GM23248 (cell line): ENCODE measurements at regions not wholly inside any gene's neighbourhood (a gene's known extent, or its start where the extent isn't known, plus 50 kb on each side); places are given as distances from the start of the nearest gene placed in this dataset.

ENCODE experiments used
- DNase-seq: peaks from one replicate; pipeline ENCODE4 v3.0.0-alpha.2; 2015
- H2AFZ ChIP-seq: fragments of 200-600 bp; sonication (generic); 2 replicates; pipeline ENCODE4 v1.6.1; 2016; ENCODE audit warnings: antibody characterized with exemption
- H3F3A ChIP-seq: fragments of 200-600 bp; sonication (generic); 2 replicates; pipeline ENCODE4 v1.6.1; 2016; ENCODE audit warnings: mild to moderate bottlenecking, antibody characterized with exemption, mixed run types; ENCODE audit not compliant: insufficient read depth
- H3K27ac ChIP-seq: fragments of 200-600 bp; sonication (generic); 2 replicates; pipeline ENCODE4 v1.5.1; 2016; ENCODE audit warnings: mild to moderate bottlenecking
- H3K27me3 ChIP-seq: fragments of 200-600 bp; sonication (generic); replicated peaks from 2 replicates; pipeline ENCODE4 v1.6.1; 2016; ENCODE audit warnings: mild to moderate bottlenecking; ENCODE audit not compliant: insufficient read depth
- H3K36me3 ChIP-seq: fragments of 200-600 bp; sonication (generic); 2 replicates; pipeline ENCODE4 v1.6.1; 2016; ENCODE audit warnings: low read depth, mild to moderate bottlenecking
- H3K4me1 ChIP-seq: fragments of 200-600 bp; sonication (generic); 2 replicates; pipeline ENCODE4 v1.6.1; 2016; ENCODE audit warnings: mild to moderate bottlenecking; ENCODE audit not compliant: insufficient read depth
- H3K4me2 ChIP-seq: fragments of 200-600 bp; sonication (generic); one replicate; pipeline ENCODE4 v1.6.1; 2016; ENCODE audit warnings: mild to moderate bottlenecking; ENCODE audit not compliant: unreplicated experiment
- H3K4me3 ChIP-seq: fragments of 200-600 bp; sonication (generic); 2 replicates; pipeline ENCODE4 v1.5.1; 2016; ENCODE audit warnings: mild to moderate bottlenecking
- H3K79me2 ChIP-seq: fragments of 200-600 bp; sonication (generic); 2 replicates; pipeline ENCODE4 v1.6.1; 2016; ENCODE audit warnings: mild to moderate bottlenecking; ENCODE audit not compliant: insufficient read depth
- H3K9ac ChIP-seq: fragments of 200-600 bp; sonication (generic); 2 replicates; pipeline ENCODE4 v1.6.1; 2016; ENCODE audit warnings: mild to moderate bottlenecking
- H3K9me2 ChIP-seq: fragments of 200-600 bp; sonication (generic); 2 replicates; pipeline ENCODE4 v1.6.1; 2016; ENCODE audit warnings: mixed run types, mild to moderate bottlenecking, moderate library complexity; ENCODE audit not compliant: insufficient read depth
- H3K9me3 ChIP-seq: fragments of 200-600 bp; sonication (generic); one replicate; pipeline ENCODE4 v1.6.1; 2017; ENCODE audit warnings: low read depth
- H4K20me1 ChIP-seq: fragments of 200-600 bp; sonication (generic); 2 replicates; pipeline ENCODE4 v1.6.0; 2016; ENCODE audit not compliant: insufficient read depth
- EZH2 ChIP-seq: fragments of 200-600 bp; sonication (generic); IDR thresholded peaks from 2 replicates; pipeline ENCODE4 v1.6.1; 2018; ENCODE audit warnings: antibody characterized with exemption, mild to moderate bottlenecking; ENCODE audit not compliant: insufficient read depth, poor library complexity, severe bottlenecking
- EZH2phosphoT487 ChIP-seq: fragments of 200-600 bp; sonication (generic); IDR thresholded peaks from 2 replicates; pipeline ENCODE4 v1.6.1; 2018; ENCODE audit warnings: antibody characterized with exemption, moderate library complexity, mild to moderate bottlenecking, low read depth; ENCODE audit not compliant: insufficient read depth
- WGBS, 2 experiments: methylation state at CpG; one replicate each; pipeline ENCODE4 v1.1.6; 2015 to 2017; ENCODE audit warnings: low lambda C conversion rate in 2 of 2, low coverage in 1 of 2; ENCODE audit errors: missing lambda C conversion rate in 2 of 2; 5-methylcytosine and 5-hydroxymethylcytosine counted together
- in situ Hi-C: fragments of 300-500 bp; cut with MboI; formaldehyde crosslinking; loops from 2 replicates; pipeline ENCODE4 v1.15.0; 2020

DNA sequence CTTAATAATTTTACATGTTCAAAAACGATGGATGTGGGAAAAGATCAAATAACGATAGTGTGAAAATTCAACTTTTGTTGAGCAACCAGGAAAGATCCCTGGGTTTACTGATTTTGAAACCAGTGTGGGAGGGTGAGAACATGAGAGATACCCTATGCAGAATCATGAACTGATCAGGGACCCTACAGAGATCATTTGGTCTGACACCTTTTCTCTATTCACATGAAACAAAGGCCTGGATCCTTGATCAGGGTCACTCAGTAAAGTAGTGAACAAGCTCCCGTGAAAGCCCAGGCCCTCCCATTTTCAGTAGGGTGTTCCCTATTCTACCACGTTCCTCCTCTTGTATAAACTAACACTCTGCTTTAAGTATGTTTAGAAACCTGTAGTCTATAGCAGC lies 60.5 kb upstream of the DUSP22 start:
- H3K4me1 ChIP-seq = no peaks in the 10 kb centered on the region
- H3K36me3 ChIP-seq = no peaks in the 10 kb centered on the region
- no peaks in the 10 kb centered on the region for H3K79me2 ChIP-seq
- H3K4me3 ChIP-seq = no peak overlapping the region
- WGBS, 2 experiments = 66 to 80% methylated on average over 4 of the region's 4 CpGs
- H2AFZ ChIP-seq = no peak overlapping the region
- H4K20me1 ChIP-seq = no peaks in the 10 kb centered on the region
- H3K27me3 ChIP-seq = no peaks in the 10 kb centered on the region; the same call in 1 of the 2 replicates
- H3K9ac ChIP-seq = no peak overlapping the region
- in situ Hi-C loops = no loop called here
- H3K9me3 ChIP-seq = no peaks in the 10 kb centered on the region
- no peaks in the 10 kb centered on the region for H3K9me2 ChIP-seq
- TF ChIP-seq EZH2phosphoT487 (no peak), EZH2 (no peak)
- no peak overlapping the region for H3K4me2 ChIP-seq
- H3F3A ChIP-seq = no peaks in the 10 kb centered on the region
- H3K27ac ChIP-seq = no peak overlapping the region
- DNase-seq = no peak

DNA sequence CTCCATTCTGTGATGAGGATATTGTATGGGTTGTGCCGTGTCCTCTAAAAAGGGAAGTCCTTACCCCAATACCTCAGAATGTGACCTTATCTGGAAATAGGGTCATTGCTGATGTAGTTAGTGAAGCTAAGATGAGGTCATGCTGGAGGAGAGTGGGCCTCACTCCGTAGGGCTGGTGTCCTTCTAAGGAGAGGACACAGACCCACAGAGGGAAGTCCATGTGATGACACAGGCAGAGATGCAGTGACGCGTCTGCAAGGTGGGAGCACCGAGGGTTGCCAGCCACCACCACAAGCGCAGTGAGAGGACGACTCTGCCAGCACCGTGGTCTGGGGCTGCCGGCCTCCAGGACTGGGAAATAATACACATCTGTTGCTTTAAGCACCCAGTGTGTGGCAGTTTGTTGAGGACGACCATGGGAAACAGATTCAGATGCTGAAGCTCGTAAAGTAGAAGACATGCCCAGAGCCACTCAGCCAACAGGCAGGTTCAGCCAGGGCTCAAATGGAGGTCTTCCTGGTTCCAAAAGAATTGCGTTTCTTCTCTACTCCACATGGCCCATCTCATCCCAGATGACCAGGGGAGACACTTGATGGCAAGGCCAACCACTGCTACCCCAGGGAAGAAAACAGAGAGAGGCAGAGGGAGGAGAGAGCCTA lies 59.2 kb upstream of the DUSP22 start:
- no peaks in the 10 kb centered on the region for H4K20me1 ChIP-seq
- no peaks in the 10 kb centered on the region for H3K4me1 ChIP-seq
- no peaks in the 10 kb centered on the region for H3K9me2 ChIP-seq
- no peak for DNase-seq
- no peaks in the 10 kb centered on the region for H3F3A ChIP-seq
- H3K4me2 ChIP-seq = no peak overlapping the region
- H3K9ac ChIP-seq = no peak overlapping the region
- no peaks in the 10 kb centered on the region for H3K36me3 ChIP-seq
- no peaks in the 10 kb centered on the region for H3K9me3 ChIP-seq
- in situ Hi-C loops = no loop called here
- H3K27me3 ChIP-seq = no peaks in the 10 kb centered on the region
- H3K79me2 ChIP-seq = no peaks in the 10 kb centered on the region
- no peak overlapping the region for H3K27ac ChIP-seq
- WGBS, 2 experiments = 67 to 70% methylated on average over 12 of the region's 12 CpGs
- no peak overlapping the region for H2AFZ ChIP-seq
- no peak for TF ChIP-seq EZH2
- TF ChIP-seq EZH2phosphoT487 = no peak
- H3K4me3 ChIP-seq = no peak overlapping the region

DNA sequence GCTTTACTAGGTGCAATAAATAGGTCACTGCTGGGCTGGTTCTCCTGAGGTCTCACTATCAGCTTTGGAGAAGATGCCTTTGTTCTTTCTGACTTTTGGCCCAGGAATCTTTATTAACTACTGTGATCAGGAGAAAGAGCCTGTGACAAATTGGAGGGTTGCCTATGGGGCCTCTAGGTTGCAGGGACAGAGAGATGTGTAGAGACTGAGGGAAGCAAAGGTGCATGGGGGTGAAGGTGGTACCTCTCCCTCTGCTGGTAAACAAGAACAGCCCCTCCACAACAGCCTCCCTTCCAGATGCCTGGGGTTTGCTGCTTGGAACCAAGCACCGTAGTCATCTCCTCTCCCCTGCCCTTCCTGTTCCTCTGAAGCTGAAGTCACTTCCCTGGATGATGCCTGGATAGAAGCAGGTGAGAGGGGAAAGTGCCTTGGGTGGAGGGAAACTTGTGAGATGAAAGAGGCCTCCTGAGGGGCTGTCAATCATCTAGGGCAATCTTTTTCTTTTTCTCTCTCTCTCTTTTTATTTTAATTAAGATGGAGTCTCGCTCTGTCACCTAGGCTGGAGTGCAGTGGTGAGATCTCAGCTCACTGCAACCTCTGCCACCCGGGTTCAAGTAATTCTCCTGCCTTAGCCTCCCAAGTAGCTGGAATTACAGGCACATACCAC lies 57.4 kb upstream of the DUSP22 start:
- TF ChIP-seq EZH2 (no peak), EZH2phosphoT487 (no peak)
- H3K4me1 ChIP-seq = no peaks in the 10 kb centered on the region
- H3F3A ChIP-seq = no peaks in the 10 kb centered on the region
- in situ Hi-C loops = no loop called here
- H4K20me1 ChIP-seq = no peaks in the 10 kb centered on the region
- 35 to 51% methylated on average over 3 of the region's 3 CpGs for WGBS, 2 experiments
- no peaks in the 10 kb centered on the region for H3K79me2 ChIP-seq
- no peak overlapping the region for H3K9ac ChIP-seq
- H3K4me2 ChIP-seq = no peak overlapping the region
- H3K4me3 ChIP-seq = no peak overlapping the region
- H3K27ac ChIP-seq = no peak overlapping the region
- H2AFZ ChIP-seq = no peak overlapping the region
- no peaks in the 10 kb centered on the region for H3K36me3 ChIP-seq
- 0 out of 2 replicates have a peak, but pooled peaks cover 4% of the 10 kb centered on the region for H3K27me3 ChIP-seq
- no peaks in the 10 kb centered on the region for H3K9me2 ChIP-seq
- H3K9me3 ChIP-seq = no peaks in the 10 kb centered on the region
- DNase-seq = no peak

DNA sequence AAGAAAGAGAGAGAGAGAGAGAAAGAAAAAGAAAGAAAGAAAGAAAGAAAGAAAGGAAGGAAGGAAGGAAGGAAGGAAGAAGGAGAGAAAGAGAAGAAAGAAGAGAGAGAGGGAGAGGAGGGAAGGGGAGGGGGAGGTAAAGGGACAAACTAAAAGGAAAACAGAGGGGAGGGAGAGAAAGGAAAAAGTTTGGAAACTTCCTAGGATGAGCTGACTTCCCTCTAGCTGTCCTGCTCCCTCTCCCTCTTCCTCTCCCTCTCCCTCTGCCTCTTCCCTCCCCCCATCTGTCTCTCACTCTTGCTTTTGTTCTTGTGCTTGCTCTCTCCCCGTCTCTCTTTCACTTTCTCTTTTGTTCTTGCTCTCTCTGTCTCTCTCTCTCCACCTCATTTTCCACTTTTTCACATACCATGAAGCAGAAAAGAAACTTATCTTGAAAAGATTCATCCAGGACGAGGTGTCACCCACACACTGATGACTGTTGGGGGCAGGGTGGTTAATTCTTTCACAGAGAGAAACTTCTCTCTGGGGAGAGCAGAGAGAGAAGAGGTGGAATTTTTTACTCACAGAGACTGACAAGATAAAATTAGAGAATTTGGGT lies 56.4 kb upstream of the DUSP22 start:
- Histone ChIP-seq H3F3A (no peaks in the 10 kb centered on the region), H3K9me3 (no peaks in the 10 kb centered on the region), H3K4me3 (peak overlapping the region; percentile 65), H2AFZ (peak overlapping the region; percentile 75), H3K27me3 (peaks cover 4% of the 10 kb centered on the region; the same call in 1 of the 2 replicates), H3K4me2 (peak overlapping the region; percentile 58), H3K36me3 (no peaks in the 10 kb centered on the region), H4K20me1 (no peaks in the 10 kb centered on the region), H3K4me1 (no peaks in the 10 kb centered on the region), H3K27ac (no peak overlapping the region), H3K9ac (peak overlapping the region; percentile 42; the same call in 1 of the 2 replicates), H3K79me2 (no peaks in the 10 kb centered on the region), H3K9me2 (no peaks in the 10 kb centered on the region)
- DNase-seq = peak; percentile 25
- TF ChIP-seq EZH2phosphoT487 (no peak), EZH2 (no peak)
- in situ Hi-C loops = no loop called here
- WGBS, 2 experiments = 2 to 6% methylated on average over 2 of the region's 2 CpGs
